Left lung (tissue), 4 donors: ENCODE measurements at regions not wholly inside any gene's neighbourhood (a gene's known extent, or its start where the extent isn't known, plus 50 kb on each side); places are given as distances from the start of the nearest gene placed in this dataset.
A peak's percentile ranks its signal among the peaks of the same experiment; 100 is the strongest.

Experiments used
- ATAC-seq: fragments of 200-7000 bp; cut with Tn5 transposase; one replicate; pipeline ENCODE4 v1.9.1; 2020; ENCODE audit warnings: moderate library complexity
- DNase-seq, 4 donors: peaks; one replicate each; pipeline ENCODE4 v3.0.0-alpha.2; 2013 to 2020
- H3K27ac ChIP-seq, 2 donors: fragments of 200-600 bp; sonication (generic) in 1 of 2; one replicate each; pipeline versions ENCODE4 v1.5.0 to v1.8.0; 2020 to 2021
- H3K27me3 ChIP-seq, 2 donors: fragments of 200-600 bp; sonication (generic) in 1 of 2; one replicate each; pipeline versions ENCODE4 v1.5.0 to v1.8.0; 2020 to 2021
- H3K36me3 ChIP-seq, 2 donors: fragments of 200-600 bp; sonication (generic) in 1 of 2; one replicate each; pipeline versions ENCODE4 v1.5.0 to v1.8.0; 2020 to 2021
- H3K4me1 ChIP-seq, 2 donors: fragments of 200-600 bp; one replicate each; pipeline ENCODE4 v1.8.0; 2021
- H3K4me3 ChIP-seq, 2 donors: fragments of 200-600 bp; sonication (generic) in 1 of 2; one replicate each; pipeline versions ENCODE4 v1.5.0 to v1.8.0; 2020 to 2021; ENCODE audit warnings: mild to moderate bottlenecking in 1 of 2
- H3K9me3 ChIP-seq, 2 donors: fragments of 200-600 bp; sonication (generic) in 1 of 2; one replicate each; pipeline versions ENCODE4 v1.5.0 to v1.8.0; 2020 to 2021
- CTCF ChIP-seq, 2 donors: fragments of 200-600 bp; sonication (generic) in 1 of 2; IDR thresholded peaks; one replicate each; pipeline versions ENCODE4 v1.5.0 to v1.8.0; 2021; ENCODE audit warnings: antibody characterized with exemption in 2 of 2
- intact Hi-C, 2 donors: fragments of 100-400 bp; cut with DNase I; formaldehyde crosslinking; loops; one replicate each; pipeline versions ENCODE4 v1.11.2 to v1.14.2; 2022
- donor health status: DM: no; HTN: yes; CAD: no.
- donor health status: DM: no; HTN: no; CAD: no.

- Histone ChIP-seq H3K36me3 (no peaks in the 10 kb centered on the region), H3K27ac (no peak overlapping the region), H3K9me3 (no peaks in the 10 kb centered on the region), H3K4me3 (no peak overlapping the region), H3K4me1 (no peaks in the 10 kb centered on the region), H3K27me3 (no peaks in the 10 kb centered on the region)
- ATAC-seq = no peak
- peak in 1 of 4 donors; percentile 13 for DNase-seq
- intact Hi-C loops = no loop called here
- no peak for TF ChIP-seq CTCF (IDR thresholded peaks at IDR 0.05)
These were observed 82.5 kb upstream of the MAP3K7 start for GRCh38 chr6:90669420-90669819.

GRCh38 chr6:90668141-90668540 lies 81.3 kb upstream of the MAP3K7 start:
- intact Hi-C loops = no loop called here
- H3K9me3 ChIP-seq = peaks cover 0 to 4% of the 10 kb centered on the region in 2 donors

GRCh38 chr6:90663873-90664272 lies 77.0 kb upstream of the MAP3K7 start:
- no peaks in the 10 kb centered on the region for H3K4me1 ChIP-seq
- no peak overlapping the region for H3K4me3 ChIP-seq
- no peak for DNase-seq
- no peaks in the 10 kb centered on the region for H3K27me3 ChIP-seq
- TF ChIP-seq CTCF (IDR thresholded peaks at IDR 0.05) = no peak
- no peaks in the 10 kb centered on the region for H3K36me3 ChIP-seq
- H3K9me3 ChIP-seq = peaks cover 0 to 9% of the 10 kb centered on the region in 2 donors
- H3K27ac ChIP-seq = no peak overlapping the region
- intact Hi-C loops = no loop called here
- no peak for ATAC-seq

More at GRCh38 chr6:90668141-90668540, 81.3 kb upstream of the MAP3K7 start:
- no peak for DNase-seq
- H3K36me3 ChIP-seq = no peaks in the 10 kb centered on the region
- no peak for ATAC-seq
- H3K4me3 ChIP-seq = no peak overlapping the region
- no peak for TF ChIP-seq CTCF (IDR thresholded peaks at IDR 0.05)
- H3K27me3 ChIP-seq = no peaks in the 10 kb centered on the region
- H3K4me1 ChIP-seq = no peaks in the 10 kb centered on the region
- H3K27ac ChIP-seq = no peak overlapping the region

GRCh38 chr6:90663106-90663505 lies 76.2 kb upstream of the MAP3K7 start:
- H3K27me3 ChIP-seq = no peaks in the 10 kb centered on the region
- intact Hi-C loops = no loop called here
- no peak for ATAC-seq
- no peak overlapping the region for H3K4me3 ChIP-seq
- H3K4me1 ChIP-seq = no peaks in the 10 kb centered on the region
- H3K27ac ChIP-seq = no peak overlapping the region
- DNase-seq = no peak
- no peaks in the 10 kb centered on the region for H3K36me3 ChIP-seq
- TF ChIP-seq CTCF (IDR thresholded peaks at IDR 0.05) = no peak
- peaks cover 0 to 9% of the 10 kb centered on the region in 2 donors for H3K9me3 ChIP-seq

- H3K4me1 ChIP-seq = no peaks in the 10 kb centered on the region
- H3K27ac ChIP-seq = no peak overlapping the region
- intact Hi-C loops = no loop called here
- ATAC-seq (no peak), DNase-seq (no peak)
- no peaks in the 10 kb centered on the region for H3K27me3 ChIP-seq
- peaks cover 0 to 9% of the 10 kb centered on the region in 2 donors for H3K9me3 ChIP-seq
- H3K36me3 ChIP-seq = no peaks in the 10 kb centered on the region
- TF ChIP-seq CTCF (IDR thresholded peaks at IDR 0.05) = no peak
- H3K4me3 ChIP-seq = no peak overlapping the region
These were observed 74.1 kb upstream of the MAP3K7 start for GRCh38 chr6:90660931-90661330.
